ENCODE measurements at regions not wholly inside any gene's neighbourhood (a gene's known extent, or its start where the extent isn't known, plus 50 kb on each side); places are given as distances from the start of the nearest gene placed in this dataset.
"Not testable (repeated sequence)": the region's sequence is repeated elsewhere in the genome, so short reads cannot be mapped to it uniquely, and the experiment has no call there.

DNA sequence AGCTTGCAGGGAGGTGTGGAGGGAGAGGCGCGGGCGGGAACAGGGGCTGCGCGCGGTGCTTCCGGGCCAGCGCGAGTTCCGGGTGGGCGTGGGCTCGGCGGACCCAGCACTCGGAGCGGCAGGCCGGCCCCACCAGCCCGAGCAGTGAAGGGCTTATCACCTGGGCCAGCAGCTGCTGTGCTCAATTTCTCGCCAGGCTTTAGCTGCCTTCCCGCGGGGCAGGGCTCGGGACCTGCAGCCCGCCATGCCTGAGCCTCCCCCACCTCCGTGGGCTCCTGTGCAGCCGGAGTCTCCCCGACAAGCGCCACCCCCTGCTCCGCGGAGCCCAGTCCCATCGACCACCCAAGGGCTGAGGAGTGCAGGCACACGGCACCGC lies 102.2 kb upstream of the ETV6 start:
- Histone ChIP-seq H3K27ac (ENCODE audit: low read depth, low read length) (peak overlapping the region; percentile 81), H3K4me1 (ENCODE audit: control insufficient read depth in 2 of 2, insufficient read depth in 2 of 2, low read length in 2 of 2) (peaks cover 28 to 59% of the 10 kb centered on the region in 2 donors)
- H3K9me3 ChIP-seq (ENCODE audit: control insufficient read depth in 2 of 3, low read length in 3 of 3); POLR2A ChIA-PET; CTCF ChIA-PET; H3K36me3 ChIP-seq (ENCODE audit: control insufficient read depth in 2 of 3, insufficient read depth in 3 of 3, low read length in 3 of 3); ATAC-seq; H3K4me3 ChIP-seq (ENCODE audit: low read length); H3K9me3 Mint-ChIP-seq; H3K36me3 Mint-ChIP-seq; H3K27me3 ChIP-seq (ENCODE audit: control insufficient read depth in 2 of 2, insufficient read depth in 2 of 2, low read length in 2 of 2): not testable (repeated sequence)
- H3K27me3 Mint-ChIP-seq: peaks cover 0 to 13% (median 0%) of the 10 kb centered on the region in 5 donors
- DNase-seq: peak in 1 of 9 donors; percentile 30
- peak overlapping the region in 3 of 10 donors; percentile 53 to 78 (median 75) for H3K4me3 Mint-ChIP-seq
- H3K4me1 Mint-ChIP-seq: peaks cover 24 to 74% (median 56%) of the 10 kb centered on the region in 7 donors
- peak overlapping the region in 8 of 9 donors; percentile 81 to 96 (median 90) for H3K27ac Mint-ChIP-seq
- intact Hi-C loops (cut with micrococcal nuclease): loop anchor here (5.0 to 10.0 kb wide), 4 partner anchors 40 to 1555 kb away; partner anchors contain the start of genes GSG1 (in 1 of the 2) and LRP6 (in 1 of the 2)

DNA sequence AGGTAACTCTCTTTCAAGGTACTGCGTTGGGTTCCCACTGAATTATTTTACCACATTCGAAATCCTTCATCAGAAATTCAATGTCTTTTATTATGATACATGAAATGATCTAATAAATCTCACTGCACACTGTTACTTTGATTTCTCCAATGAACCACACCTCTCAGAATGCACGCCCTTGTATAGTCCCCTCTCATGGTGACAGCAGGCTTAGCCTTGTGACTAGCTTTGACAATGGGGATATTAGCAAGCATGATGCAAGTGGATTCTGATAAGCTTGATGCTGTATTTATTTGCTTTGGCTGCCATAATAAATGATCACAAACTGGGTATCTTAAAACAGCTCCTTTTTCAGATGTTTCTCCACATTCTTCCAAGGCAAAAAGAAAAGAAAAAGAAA lies 100.4 kb upstream of the ETV6 start:
- Mint-ChIP-seq H3K27me3 (peaks cover 0 to 20% (median 0%) of the 10 kb centered on the region in 5 donors), H3K27ac (peak overlapping the region in 7 of 9 donors; percentile 67 to 93 (median 86)), H3K9me3 (no peaks in the 10 kb centered on the region), H3K4me3 (peak overlapping the region in 3 of 10 donors; percentile 9 to 37 (median 16)), H3K36me3 (no peaks in the 10 kb centered on the region), H3K4me1 (peaks cover 24 to 68% (median 51%) of the 10 kb centered on the region in 7 donors)
- ATAC-seq: no peak
- CTCF ChIA-PET: interaction anchor here (0.8 kb wide), 1 partner anchor 484 kb away, joined by 3 read pairs; no protein-coding TSS in a partner anchor
- DNase-seq: no peak
- no peaks in the 10 kb centered on the region for H3K27me3 ChIP-seq (ENCODE audit: control insufficient read depth in 2 of 2, insufficient read depth in 2 of 2, low read length in 2 of 2)
- no peak overlapping the region for H3K27ac ChIP-seq (ENCODE audit: low read depth, low read length)
- no peak overlapping the region for H3K4me3 ChIP-seq (ENCODE audit: low read length)
- H3K36me3 ChIP-seq (ENCODE audit: control insufficient read depth in 2 of 3, insufficient read depth in 3 of 3, low read length in 3 of 3): no peaks in the 10 kb centered on the region
- intact Hi-C loops (cut with micrococcal nuclease): loop anchor here (5.0 to 10.0 kb wide), 4 partner anchors 42 to 1553 kb away; partner anchors contain the start of genes GSG1 (in 1 of the 2) and LRP6 (in 1 of the 2)
- POLR2A ChIA-PET: interaction anchor here (0.8 kb wide), 1 partner anchor 31 kb away, joined by 3 read pairs; no protein-coding TSS in a partner anchor
- peaks cover 28 to 47% of the 10 kb centered on the region in 2 donors for H3K4me1 ChIP-seq (ENCODE audit: control insufficient read depth in 2 of 2, insufficient read depth in 2 of 2, low read length in 2 of 2)
- no peaks in the 10 kb centered on the region for H3K9me3 ChIP-seq (ENCODE audit: control insufficient read depth in 2 of 3, low read length in 3 of 3)

DNA sequence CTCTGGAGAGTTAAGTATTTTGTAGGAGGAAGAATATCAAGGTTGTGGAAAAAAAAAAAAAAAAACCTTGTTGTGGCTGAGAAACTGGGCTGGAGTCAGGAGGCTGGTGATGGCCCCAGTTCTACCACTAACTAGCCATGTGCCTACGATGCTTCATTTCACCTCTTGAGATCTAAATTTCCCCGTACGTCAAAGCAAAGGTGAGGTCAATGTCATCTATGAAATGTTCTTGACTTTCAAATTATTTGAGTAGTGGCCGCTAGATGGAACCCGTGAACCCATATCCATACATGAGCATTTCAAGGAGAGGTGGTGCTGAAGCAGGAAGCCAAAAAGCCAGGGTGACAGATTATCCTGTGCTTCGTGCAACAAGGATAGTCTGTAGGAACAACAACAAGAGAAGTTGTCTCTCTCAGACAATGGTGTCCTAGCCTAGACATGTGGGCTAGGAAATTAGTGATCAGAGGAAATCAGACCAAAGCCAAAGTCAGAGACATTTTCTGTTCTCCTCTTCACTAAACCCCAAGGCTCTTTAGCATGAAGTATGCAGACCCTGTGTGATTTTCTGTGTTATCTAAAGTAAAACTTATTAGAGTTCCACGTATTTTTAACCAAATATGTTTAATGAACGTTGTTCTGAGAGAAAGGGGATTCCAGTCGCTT lies 95.5 kb upstream of the ETV6 start:
- Mint-ChIP-seq H3K27me3 (peaks cover 0 to 26% (median 0%) of the 10 kb centered on the region in 5 donors), H3K36me3 (peaks cover 0 to 3% (median 0%) of the 10 kb centered on the region in 5 donors), H3K27ac (peak overlapping the region in 8 of 9 donors; percentile 38 to 94 (median 58))

DNA sequence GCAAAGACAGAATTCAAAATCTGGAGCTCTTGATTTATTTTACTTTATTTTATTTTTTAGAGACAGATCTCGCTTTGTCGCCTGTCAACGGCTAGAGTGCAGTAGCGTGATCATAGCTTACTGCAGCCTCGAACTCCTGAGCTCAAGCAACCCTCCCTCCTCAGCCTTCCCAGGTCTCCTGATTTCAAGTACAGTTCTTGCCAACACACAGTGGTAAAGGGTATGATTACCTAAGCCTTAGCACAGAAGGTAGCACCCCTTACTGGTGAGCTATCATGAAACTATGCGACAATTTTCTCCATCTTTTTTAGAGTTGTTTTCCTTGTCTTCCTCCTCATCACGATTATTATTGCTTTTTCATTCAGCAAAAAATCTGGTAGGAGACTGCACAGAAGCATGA lies 94.3 kb upstream of the ETV6 start:
- H3K4me3 Mint-ChIP-seq: peak overlapping the region; percentile 74 to 92 (median 84)
- H3K36me3 Mint-ChIP-seq: peaks cover 0 to 3% (median 0%) of the 10 kb centered on the region in 5 donors
- Histone ChIP-seq H3K27me3 (ENCODE audit: control insufficient read depth in 2 of 2, insufficient read depth in 2 of 2, low read length in 2 of 2) (no peaks in the 10 kb centered on the region), H3K4me1 (ENCODE audit: control insufficient read depth in 2 of 2, insufficient read depth in 2 of 2, low read length in 2 of 2) (peaks cover 0 to 15% of the 10 kb centered on the region in 2 donors), H3K27ac (ENCODE audit: low read depth, low read length) (peak overlapping the region; percentile 58), H3K36me3 (ENCODE audit: control insufficient read depth in 2 of 3, insufficient read depth in 3 of 3, low read length in 3 of 3) (no peaks in the 10 kb centered on the region), H3K4me3 (ENCODE audit: low read length) (no peak overlapping the region), H3K9me3 (ENCODE audit: control insufficient read depth in 2 of 3, low read length in 3 of 3) (no peaks in the 10 kb centered on the region)
- DNase-seq: no peak
- no peaks in the 10 kb centered on the region for H3K9me3 Mint-ChIP-seq
- ChIA-PET POLR2A (interaction anchor here (1.2 to 3.4 kb wide), 3 partner anchors 9 to 478 kb away, joined by 3 to 22 read pairs (median 5); no protein-coding TSS in a partner anchor), CTCF (interaction anchor here (0.5 to 2.2 kb wide), 9 partner anchors 10 to 770 kb away, joined by 3 to 14 read pairs (median 4); no protein-coding TSS in a partner anchor)
- no peak for ATAC-seq
- peak overlapping the region; percentile 78 to 94 (median 91) for H3K27ac Mint-ChIP-seq
- peaks cover 0 to 33% (median 0%) of the 10 kb centered on the region in 5 donors for H3K27me3 Mint-ChIP-seq
- intact Hi-C loops (cut with micrococcal nuclease): loop anchor here (2.0 to 10.0 kb wide), 4 partner anchors 26 to 1150 kb away; no protein-coding TSS in a partner anchor
- H3K4me1 Mint-ChIP-seq: peaks cover 11 to 36% (median 28%) of the 10 kb centered on the region in 7 donors

More for the DNA sequence above, 95.5 kb upstream of the ETV6 start:
- H3K36me3 ChIP-seq (ENCODE audit: control insufficient read depth in 2 of 3, insufficient read depth in 3 of 3, low read length in 3 of 3): no peaks in the 10 kb centered on the region
- H3K27ac ChIP-seq (ENCODE audit: low read depth, low read length): no peak overlapping the region
- intact Hi-C loops (cut with micrococcal nuclease): loop anchor here (1.0 to 10.0 kb wide), 8 partner anchors 9 to 1151 kb away; no protein-coding TSS in a partner anchor
- peak in 7 of 9 donors; percentile 41 to 66 (median 58) for DNase-seq
- ChIA-PET CTCF (interaction anchor here (0.7 to 2.2 kb wide), 4 partner anchors 8 to 488 kb away, joined by 3 to 14 read pairs (median 4); no protein-coding TSS in a partner anchor), POLR2A (interaction anchor here (0.6 kb wide), 1 partner anchor 91 kb away, joined by 3 read pairs; no protein-coding TSS in a partner anchor)
- Mint-ChIP-seq H3K4me3 (peak overlapping the region in 8 of 10 donors; percentile 12 to 71 (median 36)), H3K4me1 (peaks cover 11 to 47% (median 32%) of the 10 kb centered on the region in 7 donors), H3K9me3 (no peaks in the 10 kb centered on the region)
- no peak overlapping the region for H3K4me3 ChIP-seq (ENCODE audit: low read length)
- no peaks in the 10 kb centered on the region for H3K9me3 ChIP-seq (ENCODE audit: control insufficient read depth in 2 of 3, low read length in 3 of 3)
- ATAC-seq: peak; percentile 81
- H3K4me1 ChIP-seq (ENCODE audit: control insufficient read depth in 2 of 2, insufficient read depth in 2 of 2, low read length in 2 of 2): peaks cover 0 to 15% of the 10 kb centered on the region in 2 donors
- no peaks in the 10 kb centered on the region for H3K27me3 ChIP-seq (ENCODE audit: control insufficient read depth in 2 of 2, insufficient read depth in 2 of 2, low read length in 2 of 2)

- H3K4me3 Mint-ChIP-seq: peak overlapping the region; percentile 74 to 92 (median 84)
- POLR2A ChIA-PET: interaction anchor here (1.2 to 3.4 kb wide), 4 partner anchors 10 to 478 kb away, joined by 3 to 22 read pairs (median 4); no protein-coding TSS in a partner anchor
- CTCF ChIA-PET: interaction anchor here (0.6 to 2.2 kb wide), 9 partner anchors 9 to 769 kb away, joined by 3 to 14 read pairs (median 3); no protein-coding TSS in a partner anchor
- H3K36me3 Mint-ChIP-seq: peaks cover 0 to 3% (median 0%) of the 10 kb centered on the region in 5 donors
- Histone ChIP-seq H3K27me3 (ENCODE audit: control insufficient read depth in 2 of 2, insufficient read depth in 2 of 2, low read length in 2 of 2) (no peaks in the 10 kb centered on the region), H3K36me3 (ENCODE audit: control insufficient read depth in 2 of 3, insufficient read depth in 3 of 3, low read length in 3 of 3) (no peaks in the 10 kb centered on the region), H3K4me1 (ENCODE audit: control insufficient read depth in 2 of 2, insufficient read depth in 2 of 2, low read length in 2 of 2) (peaks cover 0 to 15% of the 10 kb centered on the region in 2 donors), H3K4me3 (ENCODE audit: low read length) (peak overlapping the region; percentile 21), H3K9me3 (ENCODE audit: control insufficient read depth in 2 of 3, low read length in 3 of 3) (no peaks in the 10 kb centered on the region), H3K27ac (ENCODE audit: low read depth, low read length) (peak overlapping the region; percentile 58)
- ATAC-seq: peak; percentile 74
- H3K27ac Mint-ChIP-seq: peak overlapping the region; percentile 78 to 94 (median 91)
- H3K9me3 Mint-ChIP-seq: no peaks in the 10 kb centered on the region
- DNase-seq: peak in 7 of 9 donors; percentile 58 to 75 (median 65)
- H3K4me1 Mint-ChIP-seq: peaks cover 11 to 36% (median 25%) of the 10 kb centered on the region in 7 donors
- peaks cover 0 to 25% (median 0%) of the 10 kb centered on the region in 5 donors for H3K27me3 Mint-ChIP-seq
- intact Hi-C loops (cut with micrococcal nuclease): loop anchor here (2.0 to 10.0 kb wide), 4 partner anchors 25 to 1149 kb away; no protein-coding TSS in a partner anchor
Measured at GRCh38 chr12:11555743-11556625, 93.5 kb upstream of the ETV6 start.
